GM12878 (cell line): ENCODE measurements at regions not wholly inside any gene's neighbourhood (a gene's known extent, or its start where the extent isn't known, plus 50 kb on each side); places are given as distances from the start of the nearest gene placed in this dataset.

Source experiments
- ATAC-seq: fragments of 200-7000 bp; cut with Tn5 transposase; 3 replicates; pipeline ENCODE4 v1.9.1; 2020; ENCODE audit warnings: mild to moderate bottlenecking, moderate library complexity
- BruUV-seq: library from RNA; stranded (reverse); fragments of 400-500 nt; replicated peaks from 2 replicates; lab custom pipeline; 2021; lab: Mats Ljungman, UMichigan
- CTCF ChIA-PET: fragments of 300-600 bp; sonication (Branson Sonifier 250); formaldehyde crosslinking; extraction: SDS; loops from one replicate; lab custom pipeline; 2021; ENCODE audit warnings: inconsistent platforms; lab: Yijun Ruan, JAX
- POLR2A ChIA-PET: fragments of 350-600 bp; formaldehyde crosslinking; extraction: SDS; loops from one replicate; lab custom pipeline; 2021; ENCODE audit warnings: inconsistent platforms; lab: Charles Lee
- RAD21 ChIA-PET: fragments of 300-600 bp; sonication (Branson Sonifier 250); formaldehyde crosslinking; loops from one replicate; lab custom pipeline; 2023; ENCODE audit warnings: antibody characterized with exemption; ENCODE audit not compliant: unreplicated experiment; lab: Charles Lee
- SMC1A ChIA-PET: fragments of 300-600 bp; sonication (Branson Sonifier 250); formaldehyde crosslinking; loops from one replicate; lab custom pipeline; 2023; ENCODE audit not compliant: unreplicated experiment, uncharacterized antibody; lab: Charles Lee
- DNase-seq: peaks from one replicate; pipeline ENCODE4 v3.0.0-alpha.2; 2011; ENCODE audit warnings: low read depth, low spot score
- FAIRE-seq: peaks from 3 replicates; lab custom pipeline; 2011; peaks lifted over from hg19 to GRCh38; lab: Jason Lieb, UNC
- H2AFZ ChIP-seq: 2 replicates; pipeline ENCODE4 v1.6.0; 2011; ENCODE audit warnings: low read depth, low read length, control low read depth; ENCODE audit not compliant: control insufficient read depth
- H3K27ac ChIP-seq: 2 replicates; pipeline ENCODE4 v1.5.1; 2011; ENCODE audit warnings: control low read depth; ENCODE audit not compliant: control insufficient read depth, insufficient read depth
- H3K27me3 ChIP-seq, 2 experiments: replicated peaks in 1 of 2; 2 replicates each; pipeline versions ENCODE4 v1.6.0 to v1.6.1; 2011; ENCODE audit warnings: low read length in 1 of 2; ENCODE audit not compliant: control insufficient read depth in 2 of 2, insufficient read depth in 2 of 2
- H3K36me3 ChIP-seq, 2 experiments: 2 replicates each; pipeline ENCODE4 v1.5.1; 2011; ENCODE audit warnings: low read length in 1 of 2; ENCODE audit not compliant: control insufficient read depth in 2 of 2, insufficient read depth in 2 of 2
- H3K4me1 ChIP-seq: 2 replicates; pipeline ENCODE4 v1.6.1; 2011; ENCODE audit warnings: mild to moderate bottlenecking, low read length, moderate library complexity, mixed read lengths; ENCODE audit not compliant: control insufficient read depth, insufficient read depth
- H3K4me2 ChIP-seq: 2 replicates; pipeline ENCODE4 v1.6.0; 2011; ENCODE audit warnings: control low read depth; ENCODE audit not compliant: control insufficient read depth, insufficient read depth
- H3K4me3 ChIP-seq: fragments of 200-600 bp; sonication (generic); 2 replicates; pipeline ENCODE4 v1.5.1; 2016
- H3K79me2 ChIP-seq: 2 replicates; pipeline ENCODE4 v1.6.0; 2011; ENCODE audit warnings: low read length; ENCODE audit not compliant: control insufficient read depth, insufficient read depth
- H3K9ac ChIP-seq: 2 replicates; pipeline ENCODE4 v1.8.0; 2011; ENCODE audit warnings: low read length, control low read depth, mixed read lengths; ENCODE audit not compliant: control insufficient read depth, insufficient read depth
- H3K9me3 ChIP-seq: replicated peaks from 3 replicates; pipeline ENCODE4 v1.5.1; 2011; ENCODE audit warnings: mild to moderate bottlenecking, low read length; ENCODE audit not compliant: control insufficient read depth, insufficient read depth
- H4K20me1 ChIP-seq: 2 replicates; pipeline ENCODE4 v1.6.0; 2011; ENCODE audit not compliant: control insufficient read depth, insufficient read depth
- CBX5 ChIP-seq: sonication (generic); IDR thresholded peaks from 2 replicates; pipeline ENCODE4 v1.6.1; 2016; ENCODE audit warnings: low read depth, moderate library complexity, mild to moderate bottlenecking, inconsistent platforms
- CEBPB ChIP-seq, 2 experiments: fragments of 150-350 bp in 1 of 2; IDR thresholded peaks; 2 replicates each; pipeline ENCODE4 v1.6.1; 2012 to 2014; ENCODE audit warnings: low read depth in 2 of 2, low read length in 2 of 2, borderline replicate concordance in 1 of 2, inconsistent platforms in 1 of 2
- FOS ChIP-seq: IDR thresholded peaks from 3 replicates; pipeline ENCODE4 v1.6.1; 2011; ENCODE audit warnings: borderline replicate concordance; ENCODE audit not compliant: insufficient read length; ENCODE audit errors: extremely low read depth
- IRF4 ChIP-seq: IDR thresholded peaks from 2 replicates; pipeline ENCODE4 v1.6.1; 2011; ENCODE audit warnings: low read depth, low read length
- MYB ChIP-seq: fragments of 150-350 bp; IDR thresholded peaks from 2 replicates; pipeline ENCODE4 v1.6.1; 2014; ENCODE audit warnings: mild to moderate bottlenecking, low read depth, low read length, borderline replicate concordance
- NFYA ChIP-seq: IDR thresholded peaks from 2 replicates; pipeline ENCODE4 v1.6.1; 2011; ENCODE audit warnings: low read depth, mild to moderate bottlenecking, low read length, improper control_type of control experiment, borderline replicate concordance
- TCF3 ChIP-seq: IDR thresholded peaks from 2 replicates; pipeline ENCODE4 v1.6.1; 2012; ENCODE audit warnings: low read depth, mild to moderate bottlenecking, low read length, borderline replicate concordance; ENCODE audit not compliant: insufficient read depth
- ZNF622 ChIP-seq: fragments of 450-650 bp; IDR thresholded peaks from 2 replicates; pipeline ENCODE4 v1.6.1; 2017; ENCODE audit warnings: mild to moderate bottlenecking, inconsistent platforms
- WGBS: methylation state at CpG from one replicate; pipeline ENCODE4 v1.1.6; 2016; ENCODE audit warnings: low lambda C conversion rate; ENCODE audit not compliant: insufficient replicate concordance, insufficient coverage; ENCODE audit errors: missing lambda C conversion rate; 5-methylcytosine and 5-hydroxymethylcytosine counted together
- in situ Hi-C: fragments of 300-500 bp; cut with MboI; formaldehyde crosslinking; loops from 9 replicates; pipeline ENCODE4 v1.14.3; 2018; ENCODE audit warnings: mixed read lengths
- intact Hi-C: fragments of 100-400 bp; cut with micrococcal nuclease; formaldehyde crosslinking; loops from one replicate; pipeline ENCODE4 v1.14.2; 2022; ENCODE audit not compliant: unreplicated experiment

DNA sequence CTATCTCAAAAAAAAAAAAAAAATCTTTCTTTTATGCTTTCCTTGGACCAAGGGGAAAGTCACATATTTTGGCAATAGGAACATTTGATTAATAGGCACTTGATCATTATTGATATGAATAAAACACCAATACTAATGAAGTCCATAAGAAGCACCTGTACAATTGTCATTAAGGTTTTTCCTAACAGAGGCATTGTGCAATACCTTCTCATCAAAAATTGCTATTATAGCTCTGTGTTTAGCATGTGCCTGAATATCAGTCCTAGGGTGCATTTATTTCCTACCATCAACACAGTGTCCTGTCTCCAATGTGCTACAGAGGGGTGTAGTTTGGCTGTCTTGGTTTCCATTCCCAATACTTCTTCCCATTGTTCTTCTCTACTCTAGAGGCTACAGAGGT lies 483.8 kb upstream of the SPRED2 start (continued):
- TF ChIP-seq NFYA (no peak), ZNF622 (no peak)

DNA sequence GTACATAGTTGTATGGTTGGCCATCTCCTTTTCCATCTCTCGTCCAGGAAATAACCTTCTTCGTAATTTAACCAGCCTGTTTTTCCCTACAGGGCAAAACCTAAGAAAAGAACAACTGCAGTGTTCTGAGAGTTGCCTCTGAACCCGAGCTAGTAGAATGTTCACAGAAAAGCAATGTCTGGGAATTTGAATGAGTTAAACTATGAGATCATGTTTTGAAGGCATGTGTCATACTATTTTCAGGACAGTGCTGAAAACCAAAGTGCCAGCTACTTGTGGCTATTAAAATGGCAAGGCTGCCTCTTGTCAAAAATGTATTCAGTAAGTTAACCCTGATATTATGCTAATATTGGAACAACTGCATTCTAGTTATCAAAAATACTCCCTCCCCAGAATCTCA lies 482.9 kb upstream of the SPRED2 start:
- in situ Hi-C loops (no loop called here), intact Hi-C loops (no loop called here)
- FAIRE-seq (no peak), ATAC-seq (no peak)
- BruUV-seq = no TSS peak
- RAD21 ChIA-PET = no interaction called here
- Histone ChIP-seq H4K20me1 (no peaks in the 10 kb centered on the region), H2AFZ (no peak overlapping the region)
- SMC1A ChIA-PET = no interaction called here
- no peak for TF ChIP-seq IRF4
- no peak for TF ChIP-seq TCF3
- TF ChIP-seq MYB = no peak
- no peak for TF ChIP-seq CEBPB (IDR thresholded peaks at IDR 0.05; ENCODE audit: borderline replicate concordance in 1 of 2, low read depth in 2 of 2, low read length in 2 of 2)
- TF ChIP-seq, all 136 proteins: peak for 0
- H3K27ac ChIP-seq = no peak overlapping the region
- no peak overlapping the region for H3K4me2 ChIP-seq
- no peaks in the 10 kb centered on the region for H3K79me2 ChIP-seq
- no peaks in the 10 kb centered on the region for H3K9me3 ChIP-seq
- DNase-seq = no peak
- no peak overlapping the region for H3K9ac ChIP-seq
- ChIA-PET POLR2A (no interaction called here), CTCF (interaction anchor here (0.6 kb wide), 1 partner anchor 247 kb away, joined by 4 read pairs; no protein-coding TSS in a partner anchor)
- H3K4me3 ChIP-seq = no peak overlapping the region
- H3K36me3 ChIP-seq = no peaks in the 10 kb centered on the region
- 7% methylated on average over 3 of the region's 3 CpGs for WGBS
- no peaks in the 10 kb centered on the region for H3K4me1 ChIP-seq
- no peaks in the 10 kb centered on the region; a peak in 1 of 4 replicates for H3K27me3 ChIP-seq

DNA sequence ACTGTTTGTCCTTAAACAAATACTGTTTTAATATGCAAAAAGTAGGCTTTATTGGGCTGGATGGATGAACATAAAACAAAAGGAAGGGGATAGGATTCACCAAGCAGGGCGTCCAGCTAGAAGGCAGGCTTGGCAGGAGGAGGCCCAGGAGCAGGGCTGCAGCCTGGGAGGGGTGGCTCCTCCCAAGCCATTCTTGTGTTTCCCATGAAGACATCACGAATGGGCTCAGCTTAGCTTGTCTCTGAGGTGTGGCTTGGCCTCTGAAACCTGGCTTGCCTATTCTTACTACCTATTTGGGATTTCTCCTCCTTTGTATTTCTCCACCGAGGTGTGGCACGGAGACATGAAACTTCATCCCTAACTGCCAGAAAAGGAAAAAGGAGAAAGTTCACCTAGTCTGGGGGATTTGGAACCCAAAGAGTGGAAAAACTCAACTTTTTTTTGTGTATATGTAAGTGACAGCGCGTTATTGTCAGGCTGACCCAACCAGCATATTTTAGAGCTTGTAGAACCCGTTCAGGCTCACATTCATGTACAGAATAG lies 481.9 kb upstream of the SPRED2 start:
- H3K4me1 ChIP-seq = no peaks in the 10 kb centered on the region
- H3K27me3 ChIP-seq = no peaks in the 10 kb centered on the region
- ChIA-PET RAD21 (no interaction called here), CTCF (no interaction called here), POLR2A (no interaction called here), SMC1A (no interaction called here)
- no peak for ATAC-seq
- H3K9ac ChIP-seq = no peak overlapping the region
- in situ Hi-C loops (no loop called here), intact Hi-C loops (no loop called here)
- no peak overlapping the region for H2AFZ ChIP-seq
- WGBS = 40% methylated on average over 5 of the region's 7 CpGs
- FAIRE-seq = no peak
- H3K79me2 ChIP-seq = no peaks in the 10 kb centered on the region
- H3K4me2 ChIP-seq = no peak overlapping the region
- H4K20me1 ChIP-seq = no peaks in the 10 kb centered on the region
- H3K4me3 ChIP-seq = no peak overlapping the region
- BruUV-seq = no TSS peak
- no peak for DNase-seq
- TF ChIP-seq CBX5 (no peak), FOS (no peak)
- no peaks in the 10 kb centered on the region for H3K9me3 ChIP-seq
- no peaks in the 10 kb centered on the region for H3K36me3 ChIP-seq
- H3K27ac ChIP-seq = no peak overlapping the region
